A549 (cell line): ENCODE measurements at regions not wholly inside any gene's neighbourhood (a gene's known extent, or its start where the extent isn't known, plus 50 kb on each side); places are given as distances from the start of the nearest gene placed in this dataset.

ENCODE experiments used
- CTCF ChIP-seq: fragments of >200 bp; sonication (Bioruptor Twin); formaldehyde crosslinking; IDR thresholded peaks from 3 replicates; pipeline ENCODE4 v1.5.1; 2016
- E2F6 ChIP-seq: IDR thresholded peaks from 2 replicates; pipeline ENCODE4 v1.6.1; 2012; ENCODE audit warnings: low read depth, borderline replicate concordance
- EP300 ChIP-seq, 2 experiments: fragments of >200 bp; sonication (Bioruptor Twin); formaldehyde crosslinking; IDR thresholded peaks; 2 replicates in 1 of 2; 3 replicates in 1 of 2; pipeline ENCODE4 v1.6.1; 2016 to 2017
- JUN ChIP-seq, 2 experiments: fragments of >200 bp; sonication (Bioruptor Twin); formaldehyde crosslinking; IDR thresholded peaks; 2 replicates in 1 of 2; 3 replicates in 1 of 2; pipeline ENCODE4 v1.6.1; 2016 to 2017
- JUNB ChIP-seq: fragments of >200 bp; sonication (Bioruptor Twin); formaldehyde crosslinking; IDR thresholded peaks from 2 replicates; pipeline ENCODE4 v1.6.1; 2016
- MAFK ChIP-seq: fragments of 450-650 bp; IDR thresholded peaks from 2 replicates; pipeline ENCODE4 v1.6.1; 2014; ENCODE audit not compliant: partially characterized antibody
- MAZ ChIP-seq: fragments of 150-350 bp; IDR thresholded peaks from 2 replicates; pipeline ENCODE4 v1.6.1; 2014; ENCODE audit warnings: antibody characterized with exemption, low read depth, low read length, borderline replicate concordance
- MYC ChIP-seq: IDR thresholded peaks from 2 replicates; pipeline ENCODE4 v1.6.1; 2012; ENCODE audit warnings: mild to moderate bottlenecking, inconsistent platforms, low read length, improper control_type of control experiment, borderline replicate concordance
- POLR2A ChIP-seq: IDR thresholded peaks from 2 replicates; pipeline ENCODE4 v1.6.1; 2012; ENCODE audit warnings: mild to moderate bottlenecking, low read length
- RFX5 ChIP-seq: fragments of 450-650 bp; IDR thresholded peaks from 2 replicates; pipeline ENCODE4 v1.7.1; 2014; ENCODE audit warnings: antibody characterized with exemption, mild to moderate bottlenecking, moderate library complexity
- USF2 ChIP-seq: fragments of 450-650 bp; IDR thresholded peaks from 2 replicates; pipeline ENCODE4 v1.6.1; 2014; ENCODE audit warnings: antibody characterized with exemption

DNA sequence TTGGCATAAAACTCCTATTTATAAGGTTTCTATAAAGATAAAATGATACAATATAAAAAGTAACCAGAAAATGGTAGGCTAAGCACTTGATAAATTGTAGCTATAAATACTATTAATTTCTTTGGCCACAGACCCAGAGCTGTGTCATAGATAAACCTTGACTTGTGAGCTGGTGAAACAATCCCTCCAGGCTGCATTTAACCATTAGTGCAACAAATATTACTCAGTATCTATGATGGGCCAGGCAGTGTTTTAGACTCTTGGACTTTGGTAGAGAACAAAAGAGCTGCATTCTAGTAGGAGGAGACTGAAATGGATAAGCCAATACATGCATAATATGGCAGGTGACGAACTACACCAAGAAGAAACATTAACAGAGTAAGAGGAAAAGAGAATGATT lies 178.1 kb downstream of the BTG1 start:
- TF ChIP-seq CTCF (no peak), EP300 (IDR thresholded peaks at IDR 0.05) (no peak), RFX5 (no peak), MAFK (no peak), USF2 (no peak), E2F6 (no peak), MYC (no peak), JUNB (no peak), JUN (IDR thresholded peaks at IDR 0.05) (no peak), POLR2A (no peak), MAZ (no peak)
